ENCODE measurements at regions not wholly inside any gene's neighbourhood (a gene's known extent, or its start where the extent isn't known, plus 50 kb on each side); places are given as distances from the start of the nearest gene placed in this dataset.

GRCh38 chr1:108041360-108042142 is 76.6 kb upstream of the VAV3 start:
- TF ChIP-seq CTCF (IDR thresholded peaks at IDR 0.05; ENCODE audit: low read depth, low read length, poor library complexity, severe bottlenecking) = no peak
- TF ChIP-seq EZH2phosphoT487 (IDR thresholded peaks at IDR 0.05; ENCODE audit: borderline replicate concordance, low read length) = no peak

Measured in DOHH2 (cell line).